Stimulated activated CD4-positive, alpha-beta T cell treated with anti-CD3 and anti-CD28 coated beads, Interleukin-1b, Interleukin-23, amount 100 ng/mL, for 24 hours (primary cell): ENCODE measurements at regions not wholly inside any gene's neighbourhood (a gene's known extent, or its start where the extent isn't known, plus 50 kb on each side); places are given as distances from the start of the nearest gene placed in this dataset.

Experiments used
- DNase-seq, 4 experiments: peaks; one replicate each; pipeline ENCODE4 v3.0.0-alpha.2; 2020; ENCODE audit warnings: low read depth in 4 of 4, low spot score in 1 of 4

- DNase-seq: peak in 1 of 4 experiments; percentile 6
Measured at GRCh38 chr11:11789735-11790369, 51.9 kb upstream of the USP47 start.

GRCh38 chr11:11788063-11788710 is 53.6 kb upstream of the USP47 start:
- DNase-seq: no peak

DNA sequence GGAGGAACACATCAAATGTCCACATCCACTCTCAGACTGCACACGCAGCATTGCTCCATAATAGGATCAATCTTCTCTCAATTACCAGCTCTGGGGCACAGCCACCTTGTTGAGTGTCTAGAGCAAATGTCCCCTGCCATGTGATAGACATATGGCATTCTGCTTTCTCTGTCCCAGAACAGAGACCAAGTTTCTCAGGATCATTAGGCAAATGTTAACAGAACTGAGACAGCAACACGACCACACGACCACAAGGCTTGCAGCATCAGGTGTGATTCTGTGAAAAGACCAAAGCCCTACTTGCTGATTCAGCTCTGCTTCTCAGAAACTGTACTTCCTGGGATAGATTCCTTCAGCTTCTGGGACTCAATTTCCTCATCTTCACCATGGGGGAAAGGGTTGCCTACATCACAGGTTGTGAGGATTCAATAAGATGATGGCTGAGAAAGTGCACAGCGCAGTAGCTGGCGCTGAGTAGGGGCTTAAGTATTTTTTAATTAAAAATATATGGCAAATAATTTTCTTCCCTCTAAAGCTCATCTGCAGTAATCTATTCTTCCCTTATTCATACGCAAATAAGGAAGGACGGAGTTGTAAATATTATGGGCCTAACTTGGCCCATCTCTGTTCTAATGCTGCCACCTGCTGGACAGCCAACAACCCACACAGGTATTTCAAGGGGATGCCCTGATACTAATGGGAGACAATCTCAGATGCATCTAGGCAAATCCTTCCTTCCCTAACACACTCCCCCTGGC is 54.3 kb upstream of the USP47 start:
- DNase-seq: peak; percentile 46 to 67 (median 56)

DNA sequence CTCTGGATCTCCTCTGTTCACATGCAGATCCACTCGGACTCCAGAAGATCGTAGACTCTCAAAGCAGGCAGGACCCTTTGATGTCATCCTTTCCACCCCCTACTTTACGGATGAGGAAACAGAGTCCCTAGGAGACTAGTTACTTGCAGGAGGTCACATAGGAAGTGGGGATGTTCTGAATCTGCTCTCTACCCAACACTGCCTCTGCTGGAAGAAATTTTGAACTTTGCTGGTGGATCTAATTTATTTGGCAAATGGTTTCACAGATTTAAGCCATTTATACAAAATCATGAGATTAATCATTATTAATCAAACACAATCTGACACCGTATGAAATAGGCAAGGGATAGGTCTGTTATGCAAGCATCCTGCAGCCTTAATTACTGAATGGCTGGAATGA is 55.0 kb upstream of the USP47 start:
- no peak for DNase-seq

- no peak for DNase-seq
Measured at GRCh38 chr11:11786234-11786633, 55.5 kb upstream of the USP47 start.

GRCh38 chr11:11782532-11783110 is 59.2 kb upstream of the USP47 start:
- DNase-seq: no peak

- DNase-seq: no peak
Measured at GRCh38 chr11:11780858-11781257, 60.9 kb upstream of the USP47 start.

DNA sequence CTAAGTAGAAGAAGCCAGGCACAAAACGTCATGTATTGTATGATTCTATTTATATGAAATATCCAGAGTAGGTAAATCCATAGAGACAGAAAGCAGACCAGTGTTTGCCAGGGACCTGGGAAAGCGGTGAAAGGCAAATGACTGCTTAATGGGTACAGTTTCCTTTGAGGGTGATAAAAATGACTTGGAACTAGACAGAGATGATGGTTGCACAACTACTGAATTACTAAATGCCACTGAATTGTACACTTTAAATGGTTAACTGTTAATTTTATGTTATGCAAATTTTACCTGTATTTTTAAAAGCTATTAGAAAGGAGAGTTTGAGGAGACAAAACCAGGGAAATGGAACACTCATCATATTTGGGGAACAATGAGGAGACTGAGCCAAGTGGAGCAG is 61.8 kb upstream of the USP47 start:
- no peak for DNase-seq

DNA sequence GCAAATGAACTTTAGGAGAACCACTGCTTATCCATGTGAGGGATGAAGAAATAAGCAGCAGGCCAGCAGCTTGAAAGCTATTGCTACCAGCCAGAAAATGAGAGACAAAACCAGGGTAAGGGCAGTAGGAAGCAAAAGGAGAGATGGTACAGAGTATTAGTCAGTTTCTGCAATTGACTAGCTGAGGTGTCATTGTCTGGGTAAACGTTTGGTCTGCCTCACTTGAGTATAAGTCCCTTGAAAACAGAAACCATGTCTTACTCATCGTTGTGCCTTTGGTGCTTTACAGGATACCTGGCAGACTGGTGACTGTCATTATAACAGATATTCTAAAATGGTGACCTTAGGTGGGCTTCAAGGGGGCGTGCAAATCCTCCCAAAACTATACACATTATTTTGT is 63.9 kb upstream of the USP47 start:
- DNase-seq: no peak

DNA sequence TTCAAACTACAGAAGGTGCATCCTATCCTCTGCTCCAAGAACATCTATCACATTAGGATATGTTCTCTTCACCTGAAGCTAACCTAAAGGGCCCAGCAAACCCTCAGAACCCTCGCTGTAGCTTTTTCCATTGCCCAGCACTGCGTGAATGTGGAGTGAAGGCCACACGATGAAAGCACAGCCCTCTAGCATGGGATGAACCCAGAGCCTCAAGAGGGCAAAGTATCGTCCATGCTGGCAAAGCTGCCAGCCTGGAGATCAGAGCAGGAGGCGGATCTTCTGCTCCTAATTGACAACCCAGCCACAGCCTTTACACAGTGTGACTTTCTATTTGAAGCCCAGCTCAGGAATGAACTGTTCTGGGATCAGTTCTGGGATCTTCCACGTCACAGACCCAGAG is 65.1 kb upstream of the USP47 start:
- no peak for DNase-seq

DNA sequence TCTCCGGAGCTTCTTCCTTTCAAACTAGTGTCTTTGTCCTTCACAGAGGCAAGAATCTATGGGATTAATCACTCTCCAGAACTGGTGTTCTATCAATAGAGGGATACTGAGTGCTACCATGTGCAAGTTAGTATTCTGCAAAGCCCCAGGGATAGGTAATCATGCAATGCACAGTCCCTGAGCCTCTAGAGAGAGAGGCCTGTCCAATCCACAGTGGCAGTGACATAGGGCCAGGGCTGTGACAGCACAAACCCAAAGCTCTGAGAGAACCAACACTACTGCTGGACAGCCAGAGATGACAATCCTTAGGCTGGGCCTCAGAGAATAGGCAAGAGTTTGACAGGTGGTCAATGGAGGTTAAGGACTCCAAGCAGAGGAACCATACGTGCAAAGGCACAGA is 66.8 kb upstream of the USP47 start:
- DNase-seq: no peak

GRCh38 chr11:11772865-11773515 is 68.8 kb upstream of the USP47 start:
- DNase-seq: no peak

DNA sequence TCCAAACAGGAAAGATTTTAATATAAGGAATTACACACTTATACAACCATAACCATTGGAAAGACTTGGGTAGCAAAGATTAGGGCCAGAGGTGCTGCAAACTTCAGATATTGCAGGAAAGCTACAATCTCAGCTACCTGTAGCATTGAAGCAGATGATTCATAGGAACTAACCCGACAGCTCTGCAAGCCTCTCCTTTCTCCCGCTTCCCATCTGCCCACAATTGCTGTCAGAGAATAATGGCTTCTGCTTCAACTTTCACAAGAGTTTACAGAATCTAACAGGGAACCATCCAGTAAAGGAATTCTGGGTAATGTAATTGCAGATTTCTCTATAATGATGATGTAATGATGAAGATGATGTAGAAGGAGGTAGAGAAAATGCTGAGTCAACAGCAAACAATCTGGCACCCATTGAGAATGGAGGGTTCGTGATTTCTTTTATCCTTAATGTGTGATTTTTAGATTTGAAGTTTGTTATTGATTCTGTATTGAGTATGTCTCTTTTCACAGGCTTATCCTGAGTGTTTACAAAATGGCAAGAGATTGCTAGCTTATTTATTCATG is 70.8 kb upstream of the USP47 start:
- DNase-seq: no peak

DNA sequence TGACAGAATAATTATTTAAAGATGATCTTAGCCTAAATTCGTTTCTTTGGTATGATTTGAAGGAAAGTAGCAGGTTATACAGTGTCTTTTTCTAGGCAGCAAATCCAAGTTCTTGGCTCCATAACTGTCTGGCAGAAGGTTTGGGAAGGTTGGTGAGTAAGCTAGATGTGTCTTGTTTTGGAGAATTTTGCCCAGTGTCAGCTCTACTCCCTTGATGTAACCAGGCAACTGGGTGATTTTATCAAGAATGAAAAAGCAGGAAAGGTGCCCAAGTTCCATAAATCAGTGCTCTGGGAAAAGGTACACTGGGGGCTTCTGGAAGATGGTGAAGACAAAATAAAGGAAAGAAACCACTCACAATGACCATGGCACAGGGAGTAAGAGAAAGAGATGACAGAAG is 71.5 kb upstream of the USP47 start:
- DNase-seq: no peak

- no peak for DNase-seq
Measured at GRCh38 chr11:11769782-11770181, 72.0 kb upstream of the USP47 start.

DNA sequence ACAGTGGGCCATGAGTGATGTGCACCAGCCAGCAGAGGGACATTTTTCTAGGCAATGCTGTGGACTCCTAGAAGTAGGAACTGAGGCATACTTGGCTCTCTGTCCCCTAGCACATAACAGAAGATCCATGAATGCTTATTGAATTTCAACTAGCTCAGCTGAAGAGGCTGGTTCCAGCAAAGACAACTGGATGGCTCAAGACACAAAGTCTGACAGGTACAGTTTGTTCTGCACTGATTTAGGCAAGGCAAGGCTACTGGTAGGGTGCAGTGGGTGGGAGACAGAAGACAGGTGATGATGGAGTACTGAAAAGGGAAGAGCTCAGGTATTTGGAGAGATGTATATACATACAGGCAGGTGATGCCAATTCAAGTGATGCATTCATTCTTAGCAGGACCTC is 72.4 kb upstream of the USP47 start:
- no peak for DNase-seq

GRCh38 chr11:11764423-11764803 is 77.4 kb upstream of the USP47 start:
- DNase-seq: no peak

GRCh38 chr11:11763796-11764422 is 77.9 kb upstream of the USP47 start:
- no peak for DNase-seq

GRCh38 chr11:11760838-11761237 is 80.9 kb upstream of the USP47 start:
- no peak for DNase-seq

DNA sequence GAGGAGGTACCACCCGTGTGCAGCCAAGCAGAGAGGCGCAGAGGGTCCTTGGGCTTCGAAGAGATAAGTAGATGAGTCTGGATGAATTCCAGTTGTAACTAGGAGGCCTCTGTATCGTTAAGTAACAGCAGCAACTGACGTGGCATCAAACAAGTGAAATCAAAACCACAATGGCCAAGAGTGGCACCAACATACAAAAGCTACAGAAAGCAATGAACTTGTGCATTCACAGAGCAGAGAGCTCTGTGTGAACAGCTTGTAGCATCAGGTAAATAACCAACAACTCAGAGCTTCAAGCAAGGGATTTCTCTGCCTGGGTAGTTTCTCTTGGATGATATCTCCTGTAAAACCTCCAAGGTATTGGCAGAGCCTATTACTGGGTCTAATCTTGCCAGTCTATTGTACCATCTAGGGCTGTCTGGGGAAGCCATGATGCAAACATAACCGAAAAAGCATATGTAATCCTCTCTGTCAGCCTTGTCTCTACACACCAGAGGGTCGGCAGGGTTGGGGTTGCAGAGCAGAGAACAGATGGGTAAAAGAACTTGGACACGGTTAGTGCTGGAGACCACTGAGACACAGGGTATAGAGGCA is 83.1 kb upstream of the USP47 start:
- no peak for DNase-seq
